ENCODE measurements at regions not wholly inside any gene's neighbourhood (a gene's known extent, or its start where the extent isn't known, plus 50 kb on each side); places are given as distances from the start of the nearest gene placed in this dataset.

GRCh38 chr5:3925022-3925421, 329.4 kb downstream of the IRX1 start:
- TF ChIP-seq FOXM1 (IDR thresholded peaks at IDR 0.05; ENCODE audit: borderline replicate concordance, low read depth) (no peak), MAX (IDR thresholded peaks at IDR 0.05) (no peak), TCF12 (IDR thresholded peaks at IDR 0.05; ENCODE audit: low read depth) (no peak), YY1 (IDR thresholded peaks at IDR 0.05; ENCODE audit: low read depth) (no peak), TAF1 (IDR thresholded peaks at IDR 0.05; ENCODE audit: low read depth) (no peak), TEAD4 (IDR thresholded peaks at IDR 0.05) (no peak), NFIC (IDR thresholded peaks at IDR 0.05) (no peak), CREB1 (IDR thresholded peaks at IDR 0.05; ENCODE audit: low read depth) (no peak), ZBTB7A (IDR thresholded peaks at IDR 0.05; ENCODE audit: low read depth) (no peak), EP300 (IDR thresholded peaks at IDR 0.05; ENCODE audit: borderline replicate concordance) (no peak), USF1 (IDR thresholded peaks at IDR 0.05) (no peak), CEBPB (IDR thresholded peaks at IDR 0.05) (no peak), RAD21 (IDR thresholded peaks at IDR 0.05; ENCODE audit: low read depth) (no peak), REST (IDR thresholded peaks at IDR 0.05; ENCODE audit: low read depth) (no peak), EGR1 (IDR thresholded peaks at IDR 0.05) (no peak)

DNA sequence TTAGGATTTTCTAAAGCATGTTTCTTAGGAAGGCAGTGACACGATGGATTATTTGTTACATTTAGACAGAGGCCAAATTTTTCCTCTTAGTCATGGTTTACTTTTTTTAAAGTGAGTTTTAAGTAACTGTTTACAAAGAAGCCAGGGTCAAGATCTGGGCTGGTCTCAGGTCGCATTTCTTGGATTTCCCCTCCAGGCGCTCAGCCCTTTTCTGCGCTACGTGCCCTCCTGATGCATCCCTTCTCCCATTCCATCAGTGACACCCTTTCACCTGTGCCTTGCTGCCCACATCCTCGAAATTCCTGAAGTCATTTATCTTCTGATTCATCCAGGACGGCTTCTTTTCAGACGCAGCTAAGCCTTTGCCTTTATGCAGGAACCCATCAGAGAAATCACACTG, 330.3 kb downstream of the IRX1 start:
- TF ChIP-seq EGR1 (IDR thresholded peaks at IDR 0.05) (no peak), MAX (IDR thresholded peaks at IDR 0.05) (no peak), RAD21 (IDR thresholded peaks at IDR 0.05; ENCODE audit: low read depth) (no peak), YY1 (IDR thresholded peaks at IDR 0.05; ENCODE audit: low read depth) (no peak), NFIC (IDR thresholded peaks at IDR 0.05) (no peak), EP300 (IDR thresholded peaks at IDR 0.05; ENCODE audit: borderline replicate concordance) (no peak), USF1 (IDR thresholded peaks at IDR 0.05) (no peak), REST (IDR thresholded peaks at IDR 0.05; ENCODE audit: low read depth) (no peak), TAF1 (IDR thresholded peaks at IDR 0.05; ENCODE audit: low read depth) (no peak)

GRCh38 chr5:3929799-3930198, 334.2 kb downstream of the IRX1 start:
- TF ChIP-seq CREB1 (IDR thresholded peaks at IDR 0.05; ENCODE audit: low read depth): no peak
- TF ChIP-seq RAD21 (IDR thresholded peaks at IDR 0.05; ENCODE audit: low read depth): no peak
- no peak for TF ChIP-seq EGR1 (IDR thresholded peaks at IDR 0.05)
- TF ChIP-seq MAX (IDR thresholded peaks at IDR 0.05): no peak
- TF ChIP-seq ZBTB7A (IDR thresholded peaks at IDR 0.05; ENCODE audit: low read depth): no peak
- no peak for TF ChIP-seq NFIC (IDR thresholded peaks at IDR 0.05)
- no peak for TF ChIP-seq YY1 (IDR thresholded peaks at IDR 0.05; ENCODE audit: low read depth)
- no peak for TF ChIP-seq REST (IDR thresholded peaks at IDR 0.05; ENCODE audit: low read depth)
- TF ChIP-seq FOXM1 (IDR thresholded peaks at IDR 0.05; ENCODE audit: borderline replicate concordance, low read depth): no peak

- TF ChIP-seq MAX (IDR thresholded peaks at IDR 0.05) (no peak), RAD21 (IDR thresholded peaks at IDR 0.05; ENCODE audit: low read depth) (no peak), YY1 (IDR thresholded peaks at IDR 0.05; ENCODE audit: low read depth) (no peak), TCF12 (IDR thresholded peaks at IDR 0.05; ENCODE audit: low read depth) (no peak), CEBPB (IDR thresholded peaks at IDR 0.05) (no peak), CREB1 (IDR thresholded peaks at IDR 0.05; ENCODE audit: low read depth) (no peak), EGR1 (IDR thresholded peaks at IDR 0.05) (no peak), ZBTB7A (IDR thresholded peaks at IDR 0.05; ENCODE audit: low read depth) (no peak), TEAD4 (IDR thresholded peaks at IDR 0.05) (no peak), TAF1 (IDR thresholded peaks at IDR 0.05; ENCODE audit: low read depth) (no peak), USF1 (IDR thresholded peaks at IDR 0.05) (no peak)
Measured at GRCh38 chr5:3931976-3932375, 336.3 kb downstream of the IRX1 start.

All from Ishikawa (cell line).